GM18519 (cell line): ENCODE measurements at regions not wholly inside any gene's neighbourhood (a gene's known extent, or its start where the extent isn't known, plus 50 kb on each side); places are given as distances from the start of the nearest gene placed in this dataset.

Source experiments
- ATAC-seq: cut with Tn5 transposase; IDR thresholded peaks from one replicate; pipeline ENCODE4 v1.9.1; 2021; ENCODE audit warnings: mild to moderate bottlenecking, moderate library complexity; ENCODE audit not compliant: unreplicated experiment, low FRiP score

DNA sequence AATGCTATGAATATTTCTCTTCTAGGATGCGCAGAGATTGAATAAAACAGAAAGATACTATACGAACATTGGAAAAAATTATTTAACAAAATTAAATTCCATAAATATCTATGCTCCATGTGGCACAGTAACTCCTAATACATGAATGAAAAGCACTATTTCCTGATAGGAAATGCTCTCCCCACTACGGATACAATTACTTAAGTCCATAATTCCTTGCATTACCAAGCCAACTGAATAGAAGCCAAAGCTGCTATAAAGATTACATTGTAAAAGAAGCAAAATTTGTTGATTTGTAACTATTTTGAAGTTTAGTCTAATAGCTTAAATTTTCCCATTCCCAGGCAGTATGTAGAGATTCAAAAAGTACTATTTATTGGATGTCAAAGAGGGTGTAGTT is 61.8 kb upstream of the SNX2 start:
- ATAC-seq: no peak

DNA sequence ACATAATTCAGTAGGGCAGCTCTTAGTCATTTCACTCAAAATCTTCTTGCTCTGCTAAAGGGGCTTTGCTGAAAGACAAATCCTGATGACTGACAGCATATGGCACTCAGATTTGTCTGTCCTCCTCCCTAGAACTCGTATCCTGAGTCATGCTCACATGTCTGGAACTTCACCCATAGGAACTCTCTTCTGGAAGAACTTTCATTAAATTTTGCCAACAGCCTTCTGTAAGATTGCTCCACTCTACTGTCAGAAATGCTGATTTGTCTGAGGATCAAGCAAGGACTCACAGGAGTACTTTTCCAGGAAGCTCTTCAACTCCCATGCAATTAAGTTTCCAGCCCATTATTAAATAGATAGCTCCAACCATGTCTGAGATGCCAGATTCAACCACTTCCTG is 59.8 kb upstream of the SNX2 start:
- no peak for ATAC-seq

DNA sequence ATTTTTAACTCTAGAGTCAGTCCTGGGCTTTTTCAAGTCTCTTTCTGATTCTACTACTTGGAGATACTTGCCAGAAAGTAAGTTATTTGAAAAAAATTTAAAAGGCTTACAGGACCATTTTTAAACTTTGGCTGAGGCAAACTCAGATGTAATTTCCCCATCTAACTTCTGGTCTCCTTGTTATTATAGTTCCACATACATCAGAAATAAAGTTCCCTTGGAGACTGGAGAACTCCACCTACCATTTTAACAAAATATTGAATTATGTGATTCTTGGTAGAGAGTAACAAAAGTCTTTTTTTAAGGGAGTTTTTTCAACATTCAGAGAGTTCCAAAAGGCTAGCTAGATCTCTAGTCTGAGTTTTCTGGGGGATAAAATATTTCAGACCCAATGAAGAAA is 56.3 kb upstream of the SNX2 start:
- no peak for ATAC-seq

DNA sequence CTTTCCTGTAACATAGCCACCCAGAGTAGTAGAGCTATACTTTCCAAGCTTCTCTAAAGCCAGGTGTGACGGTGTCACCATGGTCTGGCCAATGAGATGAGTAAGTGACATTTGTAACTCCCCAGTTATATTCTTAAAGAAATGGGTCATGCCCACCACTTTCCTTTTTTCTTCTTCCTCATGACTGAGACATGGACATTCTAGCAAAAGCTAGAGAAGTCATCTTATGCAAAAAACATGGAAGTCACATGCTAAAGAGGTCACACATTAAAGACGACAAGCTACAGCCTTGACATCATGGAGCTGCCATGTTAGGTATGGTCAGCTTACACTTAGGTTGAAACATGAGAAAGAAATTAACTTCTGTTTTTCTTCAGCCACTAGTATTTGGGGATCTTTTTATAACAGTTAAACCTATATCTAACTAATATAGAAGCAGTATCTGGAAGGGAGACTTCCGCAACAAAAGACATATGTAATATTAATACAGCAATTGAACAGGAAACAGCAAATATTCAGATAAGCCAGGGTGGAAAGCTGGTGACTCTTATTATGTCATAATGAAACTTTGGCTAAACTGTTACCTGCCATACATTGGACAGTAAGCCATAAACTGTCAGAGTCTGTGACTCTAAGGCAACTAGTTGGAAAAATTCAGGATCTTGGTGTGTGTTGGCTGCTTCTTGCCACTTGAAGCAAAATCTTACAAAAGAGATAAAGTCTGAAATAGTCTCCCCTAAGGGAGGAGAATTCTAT is 54.7 kb upstream of the SNX2 start:
- ATAC-seq: peak; percentile 34

DNA sequence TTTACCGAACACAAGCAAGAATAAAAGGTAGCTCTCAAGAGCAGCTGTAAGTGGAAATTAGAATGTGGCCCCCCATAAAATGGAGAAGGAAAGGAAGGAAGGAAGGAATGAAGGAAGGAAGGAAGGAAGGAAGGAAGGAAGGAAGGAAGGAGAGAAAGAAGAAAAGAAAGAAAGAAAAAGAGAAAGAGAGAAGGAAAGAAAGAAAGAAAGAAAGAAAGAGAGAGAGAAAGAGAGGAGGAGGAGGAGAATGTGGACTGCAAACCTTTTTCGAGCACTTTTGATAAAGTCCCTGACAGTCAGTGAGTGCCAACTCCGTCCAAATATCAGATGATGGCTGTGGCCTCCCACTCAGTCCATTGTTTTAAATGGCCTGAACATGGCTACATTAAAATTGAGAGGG is 53.8 kb upstream of the SNX2 start:
- ATAC-seq: no peak

DNA sequence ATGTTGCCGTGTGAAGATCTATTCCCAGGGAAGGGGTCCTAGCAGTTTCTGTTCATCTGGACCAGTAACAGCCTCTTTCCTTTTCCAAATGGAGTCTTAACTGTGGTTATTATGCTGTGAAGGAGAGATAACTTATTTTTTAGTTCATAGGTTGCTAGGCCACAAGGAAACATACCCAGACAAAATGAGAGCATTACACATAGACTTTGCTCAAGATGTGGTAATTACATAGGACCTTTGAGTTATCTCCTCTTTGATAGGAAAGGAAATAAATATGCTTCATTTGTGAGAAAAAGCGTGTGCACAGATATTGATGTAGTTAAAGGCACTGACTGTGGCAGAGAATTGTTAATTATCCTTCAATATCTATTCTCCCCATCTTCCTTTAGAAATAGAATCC is 52.5 kb upstream of the SNX2 start:
- no peak for ATAC-seq

DNA sequence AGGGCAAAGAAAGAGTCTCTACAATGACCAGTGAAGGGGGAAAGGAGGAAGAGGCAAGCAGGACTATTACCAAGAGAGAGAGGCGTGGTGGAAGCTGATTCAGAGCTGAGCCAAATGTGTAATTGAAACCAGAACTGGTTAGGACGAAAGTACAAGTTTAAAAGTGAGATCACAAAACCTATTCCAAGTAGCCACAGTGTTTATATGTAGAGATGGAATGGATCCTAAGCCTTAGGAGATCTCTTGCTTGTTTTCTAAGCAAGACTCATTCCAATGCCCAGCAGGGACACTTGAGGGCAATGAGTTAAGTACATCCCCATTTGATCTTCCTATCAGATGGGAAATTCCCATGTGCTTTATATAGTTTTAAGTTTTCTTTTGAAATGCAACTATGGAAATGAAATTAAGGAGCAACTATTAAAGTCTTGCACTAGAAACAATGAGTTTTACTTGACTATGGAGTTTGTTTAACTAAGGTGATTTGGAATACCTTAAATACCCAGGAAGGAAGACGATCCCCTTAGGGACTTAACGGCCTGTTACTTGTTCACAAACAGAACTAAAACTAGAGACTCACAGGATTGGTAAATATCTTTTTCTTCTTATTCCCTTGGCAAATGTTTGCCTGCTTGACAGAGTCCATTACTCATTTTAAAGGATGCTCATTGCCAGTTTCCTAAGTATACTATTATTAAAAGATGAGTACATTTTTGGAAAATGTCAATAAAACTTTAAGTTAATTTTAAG is 51.1 kb upstream of the SNX2 start:
- peak; percentile 84 for ATAC-seq
